ENCODE measurements at regions not wholly inside any gene's neighbourhood (a gene's known extent, or its start where the extent isn't known, plus 50 kb on each side); places are given as distances from the start of the nearest gene placed in this dataset.

GRCh38 chrX:13506574-13506973 is 62.8 kb upstream of the EGFL6 start:
- TF ChIP-seq, protein P1, sequence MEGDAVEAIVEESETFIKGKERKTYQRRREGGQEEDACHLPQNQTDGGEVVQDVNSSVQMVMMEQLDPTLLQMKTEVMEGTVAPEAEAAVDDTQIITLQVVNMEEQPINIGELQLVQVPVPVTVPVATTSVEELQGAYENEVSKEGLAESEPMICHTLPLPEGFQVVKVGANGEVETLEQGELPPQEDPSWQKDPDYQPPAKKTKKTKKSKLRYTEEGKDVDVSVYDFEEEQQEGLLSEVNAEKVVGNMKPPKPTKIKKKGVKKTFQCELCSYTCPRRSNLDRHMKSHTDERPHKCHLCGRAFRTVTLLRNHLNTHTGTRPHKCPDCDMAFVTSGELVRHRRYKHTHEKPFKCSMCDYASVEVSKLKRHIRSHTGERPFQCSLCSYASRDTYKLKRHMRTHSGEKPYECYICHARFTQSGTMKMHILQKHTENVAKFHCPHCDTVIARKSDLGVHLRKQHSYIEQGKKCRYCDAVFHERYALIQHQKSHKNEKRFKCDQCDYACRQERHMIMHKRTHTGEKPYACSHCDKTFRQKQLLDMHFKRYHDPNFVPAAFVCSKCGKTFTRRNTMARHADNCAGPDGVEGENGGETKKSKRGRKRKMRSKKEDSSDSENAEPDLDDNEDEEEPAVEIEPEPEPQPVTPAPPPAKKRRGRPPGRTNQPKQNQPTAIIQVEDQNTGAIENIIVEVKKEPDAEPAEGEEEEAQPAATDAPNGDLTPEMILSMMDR (IDR thresholded peaks at IDR 0.05), result peak; percentile 94
- TF ChIP-seq POLR2AphosphoS5 (IDR thresholded peaks at IDR 0.05; ENCODE audit: low read depth, low read length), result no peak
- no peak for TF ChIP-seq USF2 (IDR thresholded peaks at IDR 0.05; ENCODE audit: borderline replicate concordance, low read depth, low read length)
- TF ChIP-seq, protein P2, sequence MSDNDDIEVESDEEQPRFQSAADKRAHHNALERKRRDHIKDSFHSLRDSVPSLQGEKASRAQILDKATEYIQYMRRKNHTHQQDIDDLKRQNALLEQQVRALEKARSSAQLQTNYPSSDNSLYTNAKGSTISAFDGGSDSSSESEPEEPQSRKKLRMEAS (IDR thresholded peaks at IDR 0.05; ENCODE audit: low read depth), result no peak
- no peak for TF ChIP-seq FOXJ3 (CRISPR knock-in tag; IDR thresholded peaks at IDR 0.05)
- TF ChIP-seq TEAD4 (IDR thresholded peaks at IDR 0.05; ENCODE audit: borderline replicate concordance, insufficient read depth), result no peak
- no peak for TF ChIP-seq TAF1 (IDR thresholded peaks at IDR 0.05; ENCODE audit: borderline replicate concordance, low read depth, low read length)
- TF ChIP-seq NFIC (IDR thresholded peaks at IDR 0.05; ENCODE audit: borderline replicate concordance), result no peak
- TF ChIP-seq JUND (IDR thresholded peaks at IDR 0.05), result no peak
- no peak for TF ChIP-seq ELF1 (IDR thresholded peaks at IDR 0.05)
